Heart left ventricle (tissue), 13 donors: ENCODE measurements at regions not wholly inside any gene's neighbourhood (a gene's known extent, or its start where the extent isn't known, plus 50 kb on each side); places are given as distances from the start of the nearest gene placed in this dataset.

Source experiments
- POLR2A ChIP-seq, 2 donors: fragments of 450-650 bp; IDR thresholded peaks; one replicate each; pipeline ENCODE4 v1.6.1; 2017; ENCODE audit warnings: antibody characterized with exemption in 2 of 2, mild to moderate bottlenecking in 2 of 2, moderate library complexity in 2 of 2
- TF ChIP-seq, protein P1 (sequence below), 12 donors: fragments of 200-600 bp; sonication (generic) in 4 of 12; IDR thresholded peaks; one replicate each; pipeline versions ENCODE4 v1.5.0 to v1.8.0; 2018 to 2022; ENCODE audit warnings: antibody characterized with exemption in 12 of 12, mild to moderate bottlenecking in 5 of 12
- donor health status: ischemic (EF 13 %, LVEDD 7.1; RV severe dilation, severe dysfunction).
- donor health status: DM: no; HTN: yes; CAD: no.
- donor health status: DM: no; HTN: no; CAD: no.
- donor health status: ischemic (EF 25% LVEDD 6.9; RV normal size, moderate dysfunction).
- donor health status: ischemic (EF 25% LVEDD 5.7; RV mildly dilated, moderate dysfunction).
- donor health status: ischemic (EF 35%, LVEDD 5.7; RV mildly dilated, moderate dysfunction).
- donor health status: nonischemic (EF 11% LVEDD 7.7; RV severe dilation, severe dysfunction).
- donor health status: DM: yes; HTN: yes; CAD: no.
- donor health status: PGD.
- donor health status: ischemic (EF 29% LVEDD 5.4; RV normal size, mild dysfunction).
- donor health status: nonischemic (EF 23%, LVEDD 6.1; RV moderate dilation, normal function).

DNA sequence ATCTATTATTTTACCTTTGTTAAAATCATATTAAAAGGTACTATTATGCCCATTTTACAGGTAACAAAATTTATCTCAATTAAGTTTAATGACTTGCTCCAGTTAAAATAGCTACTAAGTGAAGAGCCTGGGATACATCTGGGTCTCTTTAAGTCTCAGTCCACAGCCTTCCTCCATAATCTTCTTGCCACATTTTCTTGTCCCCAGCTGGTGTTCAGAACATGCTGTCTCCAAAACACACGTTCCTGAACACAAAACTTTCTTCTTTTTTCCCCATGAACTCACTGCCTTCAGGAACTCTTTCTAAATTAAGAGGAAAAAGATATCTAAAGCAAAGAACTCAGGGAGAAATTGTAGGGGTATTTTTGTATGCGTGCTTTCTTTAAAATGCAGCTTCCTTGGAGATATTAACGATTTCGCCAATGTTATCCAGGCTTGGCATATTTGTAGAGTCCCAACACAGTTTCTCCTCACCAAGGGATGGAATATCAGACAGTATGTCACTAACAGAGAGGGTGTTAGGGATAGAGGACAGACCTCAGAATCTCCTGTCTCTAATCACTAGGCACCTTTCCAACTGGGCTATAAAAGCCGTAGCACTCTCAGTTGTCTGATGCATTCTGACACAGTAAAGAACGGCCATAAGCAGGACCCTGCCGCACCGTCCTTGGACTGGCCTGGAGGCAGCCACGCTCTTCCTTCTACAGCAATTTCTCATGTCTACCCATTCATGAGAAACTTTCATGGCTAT is 232.8 kb upstream of the BLID start:
- TF ChIP-seq POLR2A (IDR thresholded peaks at IDR 0.05): no peak
- TF ChIP-seq, protein P1, sequence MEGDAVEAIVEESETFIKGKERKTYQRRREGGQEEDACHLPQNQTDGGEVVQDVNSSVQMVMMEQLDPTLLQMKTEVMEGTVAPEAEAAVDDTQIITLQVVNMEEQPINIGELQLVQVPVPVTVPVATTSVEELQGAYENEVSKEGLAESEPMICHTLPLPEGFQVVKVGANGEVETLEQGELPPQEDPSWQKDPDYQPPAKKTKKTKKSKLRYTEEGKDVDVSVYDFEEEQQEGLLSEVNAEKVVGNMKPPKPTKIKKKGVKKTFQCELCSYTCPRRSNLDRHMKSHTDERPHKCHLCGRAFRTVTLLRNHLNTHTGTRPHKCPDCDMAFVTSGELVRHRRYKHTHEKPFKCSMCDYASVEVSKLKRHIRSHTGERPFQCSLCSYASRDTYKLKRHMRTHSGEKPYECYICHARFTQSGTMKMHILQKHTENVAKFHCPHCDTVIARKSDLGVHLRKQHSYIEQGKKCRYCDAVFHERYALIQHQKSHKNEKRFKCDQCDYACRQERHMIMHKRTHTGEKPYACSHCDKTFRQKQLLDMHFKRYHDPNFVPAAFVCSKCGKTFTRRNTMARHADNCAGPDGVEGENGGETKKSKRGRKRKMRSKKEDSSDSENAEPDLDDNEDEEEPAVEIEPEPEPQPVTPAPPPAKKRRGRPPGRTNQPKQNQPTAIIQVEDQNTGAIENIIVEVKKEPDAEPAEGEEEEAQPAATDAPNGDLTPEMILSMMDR (IDR thresholded peaks at IDR 0.05): no peak
